Esophagus (tissue), 2 donors: ENCODE measurements at regions not wholly inside any gene's neighbourhood (a gene's known extent, or its start where the extent isn't known, plus 50 kb on each side); places are given as distances from the start of the nearest gene placed in this dataset.

Experiments used
- H3K27ac ChIP-seq, 2 donors: one replicate each; pipeline ENCODE4 v1.5.1; 2013; ENCODE audit warnings: low read depth in 2 of 2, mild to moderate bottlenecking in 2 of 2, inconsistent platforms in 1 of 2, low read length in 1 of 2, moderate library complexity in 1 of 2
- H3K27me3 ChIP-seq, 2 donors: one replicate each; pipeline ENCODE4 v1.6.1; 2013; ENCODE audit warnings: low read length in 2 of 2, control low read depth in 1 of 2, mild to moderate bottlenecking in 1 of 2; ENCODE audit not compliant: insufficient read depth in 2 of 2, control insufficient read depth in 1 of 2
- H3K36me3 ChIP-seq, 2 donors: one replicate each; pipeline ENCODE4 v1.6.1; 2013; ENCODE audit warnings: low read length in 1 of 2; ENCODE audit not compliant: control insufficient read depth in 2 of 2, insufficient read depth in 2 of 2
- H3K4me1 ChIP-seq, 2 donors: one replicate each; pipeline ENCODE4 v1.6.1; 2013; ENCODE audit warnings: low read length in 1 of 2; ENCODE audit not compliant: control insufficient read depth in 2 of 2, insufficient read depth in 2 of 2
- H3K4me3 ChIP-seq, 2 donors: one replicate each; pipeline ENCODE4 v1.5.1; 2013; ENCODE audit warnings: low read length in 2 of 2, mild to moderate bottlenecking in 2 of 2, low read depth in 1 of 2, moderate library complexity in 1 of 2
- H3K9me3 ChIP-seq, 2 donors: one replicate each; pipeline ENCODE4 v1.6.1; 2013; ENCODE audit warnings: mild to moderate bottlenecking in 2 of 2, low read depth in 1 of 2, low read length in 1 of 2, moderate library complexity in 1 of 2; ENCODE audit not compliant: control insufficient read depth in 2 of 2, insufficient read depth in 1 of 2
- WGBS, 2 donors: extraction: QIAGEN DNeasy Blood & Tissue Kit; methylation state at CpG; one replicate each; pipeline ENCODE4 v1.1.7; 2013; 5-methylcytosine and 5-hydroxymethylcytosine counted together
- donor health status: healthy with polysubstance abuse.
- donor health status: Bipolar disorder and iron deficiency.

DNA sequence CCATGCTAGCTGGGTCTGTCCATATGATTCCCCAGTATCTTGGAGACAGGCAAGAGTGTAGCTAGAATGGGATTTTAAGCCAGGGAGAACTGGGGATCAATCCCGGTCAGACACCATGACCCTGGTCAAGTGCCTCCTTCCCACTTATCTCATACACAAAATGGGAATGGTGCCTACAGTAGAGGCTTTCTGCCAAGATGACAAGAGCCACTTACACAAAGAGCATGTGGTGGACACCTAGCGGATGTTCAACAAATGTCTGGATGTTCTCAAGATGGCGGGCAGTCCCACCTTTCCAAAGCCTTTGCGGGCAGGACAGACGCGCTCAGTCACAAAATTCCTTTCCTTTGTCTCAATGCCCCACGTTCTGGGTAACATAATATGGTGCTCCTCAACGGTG, 57.3 kb downstream of the MAF start:
- Histone ChIP-seq H3K27ac (no peak overlapping the region), H3K4me3 (no peak overlapping the region), H3K27me3 (no peaks in the 10 kb centered on the region), H3K36me3 (no peaks in the 10 kb centered on the region), H3K9me3 (no peaks in the 10 kb centered on the region), H3K4me1 (peaks cover 0 to 3% of the 10 kb centered on the region in 2 donors)
- WGBS, 2 donors, result 95 to 96% methylated on average over 8 of the region's 8 CpGs

DNA sequence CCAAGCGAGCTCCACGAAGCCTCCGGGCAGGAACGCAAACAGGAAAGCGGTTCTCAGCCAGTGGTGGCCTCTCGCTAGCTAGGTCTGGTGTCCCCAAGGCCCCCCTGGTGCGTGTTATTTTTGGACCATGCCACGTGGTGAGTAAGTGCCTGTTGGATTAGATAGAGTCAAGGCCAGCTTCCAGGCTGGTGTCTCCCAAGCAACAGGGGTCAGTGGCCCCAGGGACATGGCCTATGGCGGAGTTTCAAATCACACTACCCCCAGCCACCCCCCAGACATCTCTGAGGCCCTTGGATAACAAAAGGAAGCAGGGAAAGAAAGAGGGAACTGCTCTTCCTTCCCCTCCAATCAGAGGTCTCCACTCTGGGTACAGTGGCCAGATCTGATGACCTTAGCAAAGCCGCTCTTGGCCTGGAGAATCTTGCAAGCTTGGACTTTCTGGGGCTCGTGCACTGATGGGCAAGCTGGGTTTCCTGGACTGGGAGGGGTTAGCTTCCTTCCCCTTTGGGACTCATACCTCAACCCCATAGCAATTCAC, 58.2 kb downstream of the MAF start:
- Histone ChIP-seq H3K36me3 (no peaks in the 10 kb centered on the region), H3K27ac (no peak overlapping the region), H3K9me3 (no peaks in the 10 kb centered on the region), H3K27me3 (no peaks in the 10 kb centered on the region), H3K4me1 (peaks cover 0 to 3% of the 10 kb centered on the region in 2 donors), H3K4me3 (no peak overlapping the region)
- WGBS, 2 donors, result 74 to 81% methylated on average over 11 of the region's 11 CpGs

DNA sequence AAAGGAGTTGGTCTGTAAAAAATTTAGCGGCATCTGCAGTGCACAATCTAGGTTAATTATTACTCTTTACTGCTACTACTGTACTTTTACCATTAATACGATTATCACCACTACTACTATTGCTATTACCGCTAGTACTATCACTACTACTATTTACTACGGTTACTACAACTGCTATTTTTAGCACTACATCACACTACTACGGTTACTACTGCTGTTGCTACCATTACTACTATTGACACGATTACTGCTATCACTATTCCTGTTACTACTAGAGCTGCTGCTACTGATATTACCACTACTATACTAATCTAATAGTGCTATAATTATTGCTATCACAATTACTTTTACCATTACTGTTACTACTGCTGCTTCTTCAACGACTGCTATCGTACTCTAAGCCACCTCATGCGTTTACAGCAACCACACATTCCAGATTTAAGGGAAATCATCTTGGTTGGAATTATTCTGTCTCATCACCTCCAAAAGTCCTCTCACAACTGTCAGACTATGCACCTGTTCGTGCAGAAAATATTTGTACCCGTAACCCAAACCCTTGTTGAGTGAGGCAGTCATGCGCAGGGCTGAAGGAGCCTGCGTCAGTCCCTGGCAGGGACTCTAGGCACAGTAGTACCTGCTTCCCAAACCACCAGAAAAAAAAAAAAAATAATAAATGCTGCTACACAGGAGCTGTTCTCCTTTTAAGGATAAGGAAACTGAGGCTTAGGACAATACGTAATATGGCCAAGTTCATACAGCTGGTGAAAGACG, 59.5 kb downstream of the MAF start:
- Histone ChIP-seq H3K27ac (no peak overlapping the region), H3K4me1 (no peaks in the 10 kb centered on the region), H3K4me3 (no peak overlapping the region), H3K36me3 (no peaks in the 10 kb centered on the region), H3K9me3 (no peaks in the 10 kb centered on the region), H3K27me3 (no peaks in the 10 kb centered on the region)
- 89 to 95% methylated on average over 15 of the region's 15 CpGs for WGBS, 2 donors

DNA sequence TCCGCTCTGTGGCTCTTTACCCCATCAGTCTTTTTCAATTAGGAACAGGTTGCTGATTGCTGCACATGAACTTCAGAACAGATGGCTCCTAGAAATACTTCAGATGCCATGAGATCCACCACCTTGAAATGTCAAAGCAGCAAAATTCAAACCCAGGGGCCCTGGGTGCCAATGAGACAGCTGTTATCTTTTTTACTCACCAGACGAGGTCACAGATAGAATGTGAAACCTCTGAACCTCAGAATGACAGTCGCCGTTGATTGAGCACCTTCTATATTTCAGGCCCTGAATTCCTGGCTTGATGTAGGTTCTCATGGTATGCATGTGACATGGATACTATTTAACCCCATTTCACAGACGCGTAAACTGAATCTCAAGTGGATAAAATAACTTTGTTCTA, 63.0 kb downstream of the MAF start:
- no peak overlapping the region for H3K4me3 ChIP-seq
- H3K9me3 ChIP-seq, result no peaks in the 10 kb centered on the region
- 80 to 88% methylated on average over 6 of the region's 6 CpGs for WGBS, 2 donors
- no peaks in the 10 kb centered on the region for H3K27me3 ChIP-seq
- no peaks in the 10 kb centered on the region for H3K36me3 ChIP-seq
- no peak overlapping the region for H3K27ac ChIP-seq
- H3K4me1 ChIP-seq, result no peaks in the 10 kb centered on the region

DNA sequence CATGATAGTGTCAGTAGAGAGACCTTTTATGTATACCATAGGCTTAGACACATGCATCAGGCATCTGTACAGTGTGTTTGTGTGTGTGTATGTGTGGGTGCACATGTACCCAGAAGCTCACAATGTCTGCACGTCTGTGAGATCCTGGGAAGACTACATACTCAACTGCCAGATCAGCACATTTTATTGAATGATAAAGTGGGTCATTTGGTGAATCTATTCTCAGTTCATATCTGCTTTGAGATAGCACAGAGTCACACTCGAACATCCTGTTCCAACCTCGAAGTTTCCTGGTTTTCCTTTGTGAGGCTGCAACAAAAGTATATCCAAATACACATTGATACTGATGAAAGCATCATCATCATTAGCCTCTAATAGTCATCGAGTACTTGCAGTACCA, 63.6 kb downstream of the MAF start:
- WGBS, 2 donors, result 80 to 83% methylated on average over 4 of the region's 4 CpGs

DNA sequence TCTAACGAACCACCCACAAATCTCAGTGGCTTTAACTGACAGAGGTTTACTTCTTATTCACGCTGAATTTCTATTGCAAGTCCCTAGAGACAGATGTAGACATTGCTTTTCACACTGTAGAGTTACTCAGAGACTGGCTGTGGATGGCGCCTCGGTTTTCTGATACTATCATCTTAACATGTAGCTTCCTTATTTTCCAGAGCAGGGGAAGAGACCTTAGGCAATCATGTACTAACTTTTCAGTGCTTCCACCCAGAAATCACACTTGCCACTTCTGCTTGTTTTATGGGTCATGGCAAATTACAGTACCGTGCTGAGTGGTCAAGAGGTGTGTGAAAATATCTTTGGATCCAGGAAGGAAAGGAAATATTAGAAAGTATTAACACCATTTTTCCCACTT, 65.4 kb downstream of the MAF start:
- H3K4me3 ChIP-seq, result no peak overlapping the region
- no peaks in the 10 kb centered on the region for H3K9me3 ChIP-seq
- no peaks in the 10 kb centered on the region for H3K4me1 ChIP-seq
- no peaks in the 10 kb centered on the region for H3K36me3 ChIP-seq
- WGBS, 2 donors, result 69 to 73% methylated on average over 5 of the region's 5 CpGs
- H3K27me3 ChIP-seq, result no peaks in the 10 kb centered on the region
- no peak overlapping the region for H3K27ac ChIP-seq

More for the DNA sequence above, 63.6 kb downstream of the MAF start:
- Histone ChIP-seq H3K9me3 (no peaks in the 10 kb centered on the region), H3K36me3 (no peaks in the 10 kb centered on the region), H3K27ac (no peak overlapping the region), H3K27me3 (no peaks in the 10 kb centered on the region), H3K4me1 (no peaks in the 10 kb centered on the region), H3K4me3 (no peak overlapping the region)

DNA sequence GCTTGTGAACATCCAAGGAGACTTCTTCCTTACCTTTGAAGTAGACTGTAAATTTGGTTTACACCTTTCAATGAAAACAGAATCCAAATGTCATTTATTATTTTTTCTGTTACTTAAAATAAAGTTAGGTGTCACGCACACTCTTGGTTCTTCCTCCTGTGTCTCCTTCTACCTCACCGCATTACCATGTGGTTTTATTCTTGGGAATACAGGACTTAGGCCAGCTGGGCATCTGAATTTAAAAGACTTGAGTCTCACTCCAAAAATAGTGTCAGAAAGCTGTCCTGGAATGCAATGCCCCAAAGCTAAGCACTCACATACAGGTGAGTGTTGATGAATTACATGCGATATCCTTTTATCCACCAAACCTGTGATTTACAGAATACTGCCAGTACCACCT, 66.4 kb downstream of the MAF start:
- Histone ChIP-seq H3K4me1 (no peaks in the 10 kb centered on the region), H3K4me3 (no peak overlapping the region), H3K9me3 (no peaks in the 10 kb centered on the region), H3K27ac (no peak overlapping the region), H3K36me3 (no peaks in the 10 kb centered on the region), H3K27me3 (no peaks in the 10 kb centered on the region)
- WGBS, 2 donors, result 97 to 98% methylated on average over 3 of the region's 3 CpGs

DNA sequence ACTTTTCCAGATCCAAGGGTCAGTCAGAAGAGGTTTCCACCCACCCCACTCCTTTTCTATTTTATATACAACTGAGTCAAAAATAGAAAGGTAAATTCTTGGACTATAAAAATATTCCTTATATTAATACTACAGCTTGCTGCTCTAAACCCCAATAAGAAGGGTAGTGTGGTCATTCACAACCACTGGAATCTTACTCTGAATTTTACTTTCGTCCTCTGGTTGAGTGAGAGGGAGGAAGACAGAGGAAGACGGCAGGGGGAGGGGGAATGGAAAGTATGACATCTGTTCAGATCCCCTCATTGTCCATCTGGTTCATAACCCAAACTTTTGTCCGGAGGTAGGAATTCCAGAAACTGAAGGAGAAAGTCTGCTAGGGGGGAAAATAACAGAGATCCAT, 67.2 kb downstream of the MAF start:
- H3K4me3 ChIP-seq, result no peak overlapping the region
- no peaks in the 10 kb centered on the region for H3K27me3 ChIP-seq
- H3K4me1 ChIP-seq, result no peaks in the 10 kb centered on the region
- WGBS, 2 donors, result 78 to 85% methylated on average over 3 of the region's 3 CpGs
- H3K27ac ChIP-seq, result no peak overlapping the region
- H3K9me3 ChIP-seq, result no peaks in the 10 kb centered on the region
- no peaks in the 10 kb centered on the region for H3K36me3 ChIP-seq

DNA sequence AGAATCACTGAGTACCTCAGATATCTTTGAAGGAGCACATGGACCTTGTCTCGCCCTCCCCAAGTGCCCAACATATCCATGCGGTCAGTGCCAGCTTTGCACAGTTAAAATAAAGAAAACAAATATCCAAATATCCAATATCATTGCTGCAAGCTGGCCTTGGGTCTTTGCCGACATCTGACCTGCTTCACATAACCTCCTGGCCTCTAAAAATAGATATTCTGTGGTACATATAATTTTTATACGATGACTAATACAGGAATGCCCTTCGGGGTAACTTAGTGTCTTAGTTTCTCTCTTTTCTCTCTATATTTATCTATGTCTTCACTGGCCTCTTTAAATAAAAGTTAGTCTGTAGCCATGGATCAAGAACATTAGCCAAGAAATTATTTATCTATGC, 67.8 kb downstream of the MAF start:
- Histone ChIP-seq H3K27me3 (no peaks in the 10 kb centered on the region), H3K4me3 (no peak overlapping the region), H3K4me1 (no peaks in the 10 kb centered on the region), H3K36me3 (no peaks in the 10 kb centered on the region), H3K9me3 (no peaks in the 10 kb centered on the region), H3K27ac (no peak overlapping the region)
- 63 to 65% methylated on average over 5 of the region's 5 CpGs for WGBS, 2 donors

DNA sequence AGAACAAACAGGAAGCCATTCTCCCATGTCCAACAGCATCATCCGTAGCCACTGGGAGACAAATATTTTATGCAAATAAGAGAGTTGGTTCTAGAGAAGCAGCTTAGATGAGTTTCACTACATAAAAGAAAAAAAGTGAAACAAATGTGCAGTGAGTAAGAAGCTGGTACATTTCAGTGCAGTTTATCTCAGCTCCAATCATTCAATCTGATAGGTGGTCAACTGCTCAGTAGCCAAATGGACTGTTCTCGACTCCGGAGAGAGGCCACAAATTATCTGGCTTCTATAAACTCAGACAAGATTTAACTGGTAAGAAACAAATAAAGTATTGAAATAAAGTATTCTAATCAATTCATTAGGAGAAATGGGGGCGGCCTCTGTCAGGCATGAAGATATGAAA, 68.3 kb downstream of the MAF start:
- H3K4me3 ChIP-seq, result no peak overlapping the region
- H3K27me3 ChIP-seq, result no peaks in the 10 kb centered on the region
- 92 to 93% methylated on average over 4 of the region's 4 CpGs for WGBS, 2 donors
- H3K9me3 ChIP-seq, result no peaks in the 10 kb centered on the region
- H3K27ac ChIP-seq, result no peak overlapping the region
- no peaks in the 10 kb centered on the region for H3K36me3 ChIP-seq
- no peaks in the 10 kb centered on the region for H3K4me1 ChIP-seq
